C4-2B (cell line): ENCODE measurements at regions not wholly inside any gene's neighbourhood (a gene's known extent, or its start where the extent isn't known, plus 50 kb on each side); places are given as distances from the start of the nearest gene placed in this dataset.

Experiments
- CTCF ChIP-seq: fragments of 450-650 bp; conservative IDR thresholded peaks from 2 replicates; pipeline ENCODE4 v1.5.1; 2017; ENCODE audit warnings: mild to moderate bottlenecking
- ZFX ChIP-seq: fragments of 450-650 bp; IDR thresholded peaks from 2 replicates; pipeline ENCODE4 v1.6.1; 2017

- TF ChIP-seq CTCF (no peak), ZFX (no peak)
Measured at GRCh38 chr4:83664071-83664470, 128.2 kb downstream of the GPAT3 start.
